GM12892 (cell line): ENCODE measurements at regions not wholly inside any gene's neighbourhood (a gene's known extent, or its start where the extent isn't known, plus 50 kb on each side); places are given as distances from the start of the nearest gene placed in this dataset.

Experiments used
- POLR2A ChIP-seq: IDR thresholded peaks from 2 replicates; pipeline ENCODE4 v1.6.1; 2011; ENCODE audit warnings: low read depth, low read length, control low read depth
- POLR2AphosphoS5 ChIP-seq: IDR thresholded peaks from 2 replicates; pipeline ENCODE4 v1.6.1; 2011; ENCODE audit warnings: low read depth, low read length, control low read depth

- TF ChIP-seq POLR2A (no peak), POLR2AphosphoS5 (no peak)
These were observed 151.9 kb upstream of the JADE1 start for GRCh38 chr4:128657638-128658037.
